NOMO-1 treated with DMSO at 0.1 percent for 48 hours (cell line): ENCODE measurements at regions not wholly inside any gene's neighbourhood (a gene's known extent, or its start where the extent isn't known, plus 50 kb on each side); places are given as distances from the start of the nearest gene placed in this dataset.
"Not testable (repeated sequence)": the region's sequence is repeated elsewhere in the genome, so short reads cannot be mapped to it uniquely, and the experiment has no call there.

Source experiments
- DNase-seq: peaks from one replicate; lab custom pipeline; 2025; ENCODE audit not compliant: unreplicated experiment; lab: John Stamatoyannopoulos, UW

DNA sequence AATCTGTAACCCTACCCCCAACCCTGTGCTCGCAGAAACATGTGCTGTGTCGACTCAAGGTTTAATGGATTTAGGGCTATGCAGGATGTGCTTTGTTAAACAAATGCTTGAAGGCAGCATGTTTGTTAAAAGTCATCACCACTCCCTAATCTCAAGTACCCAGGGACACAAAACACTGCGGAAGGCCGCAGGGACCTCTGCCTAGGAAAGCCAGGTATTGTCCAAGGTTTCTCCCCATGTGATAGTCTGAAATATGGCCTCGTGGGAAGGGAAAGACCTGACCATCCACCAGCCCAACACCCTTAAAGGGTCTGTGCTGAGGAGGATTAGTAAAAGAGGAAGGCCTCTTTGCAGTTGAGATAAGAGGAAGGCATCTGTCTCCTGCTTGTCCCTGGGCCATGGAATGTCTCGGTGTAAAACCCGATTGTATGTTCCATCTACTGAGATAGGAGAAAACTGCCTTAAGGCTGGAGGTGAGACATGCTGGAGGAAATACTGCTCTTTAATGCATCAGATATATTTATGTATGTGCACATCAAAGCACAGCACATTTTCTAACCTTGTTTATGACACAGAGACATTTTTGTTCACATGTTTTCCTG is 94.4 kb downstream of the LSM3 start:
- DNase-seq = not testable (repeated sequence)

DNA sequence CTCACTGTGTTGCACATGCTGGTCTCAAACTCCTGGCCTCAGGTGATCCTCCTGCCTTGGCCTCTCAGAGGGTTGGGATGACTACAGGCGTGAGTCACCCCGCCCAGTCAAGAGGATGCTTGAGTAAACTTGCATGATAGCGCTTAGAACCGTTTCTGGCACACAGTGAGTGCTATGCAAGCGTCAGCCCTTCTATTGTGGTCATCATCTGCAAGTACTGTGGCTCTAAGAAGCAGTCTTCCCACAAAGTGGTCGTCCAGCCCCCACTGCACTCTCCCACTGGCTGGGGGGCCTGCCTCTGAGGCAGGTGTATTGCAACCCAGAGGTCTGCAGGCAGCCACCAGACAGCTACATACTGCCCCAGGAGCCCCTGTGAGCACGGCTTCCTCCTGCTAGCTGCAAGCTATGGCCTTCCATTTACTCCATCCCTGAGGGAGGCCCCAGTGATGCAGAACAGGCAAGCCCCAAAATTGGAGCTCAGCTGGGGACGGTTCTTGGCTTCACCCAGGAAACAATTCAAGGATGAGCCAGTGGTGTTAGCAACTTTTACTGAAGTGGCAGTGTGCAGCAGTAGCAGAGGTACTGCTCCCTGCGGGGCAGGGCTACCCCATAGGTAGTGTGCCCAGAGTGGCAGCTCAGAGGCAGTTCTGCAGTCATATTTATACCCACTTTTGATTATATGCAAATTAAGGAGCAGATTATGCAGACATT is 95.4 kb downstream of the LSM3 start:
- DNase-seq = no peak

DNA sequence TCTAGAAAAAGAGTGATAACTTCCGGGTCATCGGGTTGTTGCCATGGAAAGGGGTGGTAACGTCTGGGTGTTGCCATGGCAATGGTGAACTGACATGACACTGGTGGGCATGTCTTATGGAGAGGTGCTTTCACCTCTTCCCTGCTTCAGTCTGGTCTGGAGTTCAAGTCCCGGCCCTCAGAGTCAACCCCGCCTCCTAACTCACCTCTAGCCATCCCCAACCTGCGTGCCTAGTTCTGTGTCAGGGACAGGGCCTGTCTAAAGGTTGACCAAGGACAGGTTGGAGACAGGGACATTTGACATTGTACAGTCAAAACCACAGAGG is 96.0 kb downstream of the LSM3 start:
- no peak for DNase-seq

DNA sequence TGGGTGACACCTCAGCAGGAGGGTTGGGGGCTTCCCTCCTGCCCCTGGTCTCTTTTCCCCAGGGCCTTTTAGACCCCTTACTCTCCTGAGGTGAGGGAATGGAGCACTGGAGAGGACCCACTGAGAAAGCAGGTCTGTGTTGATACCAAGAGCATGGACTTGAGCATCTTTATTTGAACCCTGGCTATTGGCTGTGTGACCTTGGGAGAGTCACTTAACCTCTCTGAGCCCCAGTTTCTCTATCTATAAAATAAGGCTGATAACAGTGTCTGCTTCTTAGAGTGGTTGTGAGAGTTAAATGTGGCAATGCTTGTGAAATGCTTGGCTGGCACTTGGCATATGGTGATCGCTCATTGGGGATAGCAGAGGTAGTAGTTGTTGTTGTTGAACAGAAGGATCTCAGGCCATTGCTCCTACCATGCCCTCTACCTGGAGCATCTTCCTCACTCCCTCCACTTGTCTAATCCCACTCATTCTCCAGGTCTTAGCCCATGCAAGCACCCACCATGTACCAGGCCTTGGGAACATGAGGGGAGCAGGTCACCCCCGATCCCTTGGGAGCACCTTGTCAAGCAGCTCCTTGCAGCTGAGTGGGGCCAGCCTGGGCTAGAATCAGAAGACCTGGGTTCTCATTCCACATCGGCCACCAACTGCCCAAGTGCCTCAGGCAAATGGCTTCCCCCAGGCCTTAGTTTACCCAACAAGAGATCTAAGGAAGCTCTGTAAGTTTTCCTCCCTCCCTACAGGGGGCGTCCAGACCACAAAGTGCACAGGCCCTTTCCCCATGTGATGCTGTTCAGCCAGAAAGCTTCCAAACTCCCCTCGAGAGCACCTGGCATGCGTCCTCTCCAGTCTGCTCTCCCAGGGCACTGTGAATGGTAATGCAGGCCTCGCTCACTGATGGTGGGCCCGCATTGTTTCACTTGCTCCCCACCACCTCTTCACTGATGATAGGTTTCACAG is 96.7 kb downstream of the LSM3 start:
- DNase-seq = no peak

DNA sequence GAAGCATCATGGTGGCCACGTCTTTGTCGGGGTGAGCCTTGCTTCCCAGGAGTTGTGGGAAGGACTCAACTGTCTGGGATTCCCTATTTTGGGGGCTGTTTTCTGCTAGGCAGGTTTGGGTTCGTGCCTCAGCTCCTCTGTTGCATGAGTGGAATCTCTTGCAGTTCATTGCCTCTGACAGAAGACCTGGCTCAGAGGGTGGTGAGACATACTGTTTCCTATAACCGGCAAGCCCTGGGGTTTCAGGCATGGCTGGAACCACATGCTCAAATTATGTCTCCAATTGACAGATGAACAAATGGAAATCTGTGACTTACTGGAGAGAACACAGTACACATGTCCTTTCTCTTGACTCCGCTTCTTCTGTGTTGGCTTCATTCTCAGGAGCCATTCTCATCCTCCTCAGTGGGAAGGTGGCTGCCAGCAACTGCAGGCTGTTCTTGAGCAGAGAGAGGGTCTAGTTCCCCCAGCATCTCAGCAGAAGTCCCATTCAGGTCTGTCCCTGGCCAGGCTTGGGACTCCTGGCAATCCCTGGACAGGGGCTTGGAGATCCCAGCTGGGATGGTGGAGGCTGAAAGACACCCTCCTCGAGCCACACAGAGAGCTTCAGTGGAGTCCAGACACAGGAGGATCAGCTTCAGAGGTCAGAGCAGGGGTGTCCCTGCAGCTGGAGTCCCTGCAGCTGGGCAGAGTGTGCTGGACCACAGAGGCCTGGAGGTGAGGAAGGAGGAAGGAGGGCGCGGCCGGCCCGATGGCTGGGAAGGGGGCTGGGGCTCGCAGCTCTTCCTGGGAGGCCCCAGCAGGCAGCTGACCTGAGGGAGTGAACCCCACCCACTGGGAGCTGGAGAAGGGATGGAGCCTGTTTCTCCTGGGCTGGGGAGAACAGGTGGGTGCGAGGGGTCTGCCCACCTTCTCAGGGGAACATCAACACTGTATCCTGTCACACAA is 97.6 kb downstream of the LSM3 start:
- no peak for DNase-seq

DNA sequence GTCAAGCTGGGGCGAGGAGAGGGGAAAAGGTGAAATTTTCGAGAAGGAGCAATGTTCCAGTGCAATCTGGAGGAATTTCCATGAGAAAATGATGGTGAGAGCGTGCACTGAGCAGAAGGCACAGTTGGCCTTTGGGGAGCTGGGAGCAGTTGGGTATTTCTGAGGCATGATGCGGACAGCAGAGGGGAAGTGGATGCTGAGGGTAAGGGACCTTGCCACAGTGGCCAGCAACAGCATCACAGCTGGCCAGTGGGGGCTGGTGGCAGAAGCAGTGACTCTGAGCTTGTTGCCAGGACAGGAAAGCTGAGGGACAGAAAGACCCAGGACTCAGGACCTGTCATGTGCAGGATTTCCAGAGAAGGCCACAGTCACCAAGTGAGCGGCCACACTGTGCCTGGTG is 98.9 kb downstream of the LSM3 start:
- no peak for DNase-seq

DNA sequence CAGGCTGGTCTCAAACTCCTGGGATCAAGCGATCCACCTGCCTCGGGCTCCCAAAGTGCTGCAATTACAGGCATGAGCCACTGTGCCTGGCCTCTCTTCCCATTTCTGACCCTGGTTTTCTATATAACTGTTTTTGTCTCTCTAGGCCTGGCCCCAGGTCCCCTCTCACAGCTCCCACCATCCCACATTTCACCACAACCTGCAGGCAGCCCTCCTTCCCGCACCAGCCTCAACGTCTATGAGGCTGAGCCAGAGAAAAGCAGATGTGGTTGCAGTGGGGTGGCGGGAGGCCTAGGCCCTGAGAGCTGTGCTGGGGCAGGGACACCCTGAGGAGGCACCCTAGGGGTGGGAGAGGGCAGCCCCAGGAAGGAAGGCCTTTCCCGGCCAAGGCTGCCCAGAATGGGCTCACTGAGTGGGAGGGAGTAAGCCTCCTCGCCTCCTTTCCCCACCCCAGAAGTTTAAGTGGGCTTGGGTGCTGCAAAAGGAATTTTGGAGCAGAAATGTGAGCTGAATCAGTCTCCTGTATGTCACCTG is 99.7 kb downstream of the LSM3 start:
- no peak for DNase-seq

DNA sequence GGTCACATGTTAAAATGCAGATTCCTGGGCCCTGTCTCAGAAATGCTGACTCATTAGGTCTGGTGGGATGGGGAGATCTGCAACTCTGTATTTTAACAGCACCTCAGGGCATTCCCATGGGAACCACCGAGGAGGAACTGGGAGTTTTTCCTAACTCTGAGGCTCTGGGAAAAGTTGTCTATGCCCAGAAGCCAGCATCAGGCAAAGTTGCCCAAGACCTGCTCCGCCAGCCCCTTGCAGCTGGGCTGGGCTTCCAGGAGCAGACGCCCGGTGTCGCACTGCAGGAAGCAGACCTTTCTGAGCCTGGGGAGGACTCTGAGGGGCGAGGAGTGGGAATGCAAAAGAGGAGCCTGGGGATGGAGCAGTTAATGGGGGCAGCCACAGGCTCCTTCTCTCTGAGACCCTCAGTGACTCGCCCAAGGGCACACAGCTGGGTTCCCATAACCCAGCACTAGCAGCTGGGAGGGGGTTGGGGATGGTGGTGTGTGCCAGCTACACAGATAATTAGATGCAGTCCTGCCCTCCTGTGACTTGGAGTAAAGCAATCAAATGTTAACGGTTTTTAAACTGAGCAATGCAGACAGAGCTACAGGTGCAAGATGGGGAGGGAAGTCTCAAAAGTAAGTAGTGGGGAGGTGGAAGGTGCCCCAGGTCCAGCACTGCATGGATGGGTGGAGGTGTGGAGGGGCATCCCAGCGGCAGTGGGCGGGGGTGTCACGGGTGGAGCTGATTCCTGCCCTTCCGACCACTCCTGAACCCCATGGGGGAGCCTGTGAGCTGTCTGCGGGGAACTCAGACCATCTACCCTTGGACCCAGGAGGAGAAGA is 100.4 kb downstream of the LSM3 start:
- no peak for DNase-seq

DNA sequence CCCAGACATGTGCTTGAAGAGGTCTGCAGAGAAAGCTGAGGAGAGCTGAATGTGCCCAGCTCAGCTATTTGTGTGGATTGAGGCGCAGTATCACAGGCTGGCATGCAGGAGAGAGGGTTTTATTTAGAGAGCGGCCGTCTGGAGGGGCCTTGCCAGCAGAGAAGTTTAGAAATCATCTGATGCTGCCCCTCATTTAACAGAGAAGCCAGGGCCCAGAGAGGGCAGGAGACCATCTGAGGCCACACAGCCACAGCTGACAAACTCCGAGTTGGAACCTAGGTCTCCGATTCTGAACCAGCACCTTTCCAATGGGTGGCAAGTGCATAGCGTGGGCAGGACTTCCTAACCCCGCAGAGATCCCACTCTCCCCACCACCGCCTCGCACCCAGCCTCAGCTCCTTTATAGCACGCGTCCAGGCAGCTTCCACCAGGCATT is 101.0 kb downstream of the LSM3 start:
- no peak for DNase-seq

DNA sequence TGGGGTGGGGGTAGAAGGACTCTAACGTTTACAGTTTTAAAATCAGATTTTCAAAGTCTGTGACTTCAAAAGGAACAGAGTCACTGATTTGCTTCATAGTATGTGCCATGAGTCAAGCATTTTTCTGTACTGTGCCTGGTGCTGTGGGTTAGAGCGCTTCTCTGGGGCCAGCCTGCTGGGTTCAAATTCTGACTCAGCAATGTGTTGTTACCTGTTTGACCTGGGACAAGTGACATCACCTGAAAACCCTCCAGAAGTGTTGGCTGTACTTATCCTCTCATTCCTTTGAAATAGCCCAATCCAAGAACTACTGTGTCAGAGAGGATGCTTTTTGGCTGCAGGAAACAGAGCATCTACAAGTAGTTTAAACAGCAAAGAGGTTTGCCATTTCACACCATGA is 101.7 kb downstream of the LSM3 start:
- no peak for DNase-seq

DNA sequence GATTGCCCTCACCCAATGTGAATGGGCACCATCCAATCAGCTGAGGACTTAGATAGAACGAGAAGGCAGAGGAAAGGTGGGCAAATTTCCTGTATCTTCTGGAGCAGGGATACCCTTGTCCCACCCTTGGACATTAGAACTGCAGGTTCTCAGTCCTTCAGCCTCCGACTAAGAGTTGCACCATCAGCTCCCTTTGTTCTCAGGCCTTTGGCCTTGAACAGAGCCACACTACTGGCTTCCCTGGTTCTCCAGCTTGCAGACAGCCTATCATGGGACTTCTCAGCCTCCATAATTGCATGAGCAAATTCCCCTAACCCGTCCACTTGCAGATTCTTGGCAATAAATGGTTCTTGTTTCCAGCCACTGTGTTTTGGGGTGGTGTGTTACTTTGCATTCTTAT is 102.4 kb downstream of the LSM3 start:
- no peak for DNase-seq

DNA sequence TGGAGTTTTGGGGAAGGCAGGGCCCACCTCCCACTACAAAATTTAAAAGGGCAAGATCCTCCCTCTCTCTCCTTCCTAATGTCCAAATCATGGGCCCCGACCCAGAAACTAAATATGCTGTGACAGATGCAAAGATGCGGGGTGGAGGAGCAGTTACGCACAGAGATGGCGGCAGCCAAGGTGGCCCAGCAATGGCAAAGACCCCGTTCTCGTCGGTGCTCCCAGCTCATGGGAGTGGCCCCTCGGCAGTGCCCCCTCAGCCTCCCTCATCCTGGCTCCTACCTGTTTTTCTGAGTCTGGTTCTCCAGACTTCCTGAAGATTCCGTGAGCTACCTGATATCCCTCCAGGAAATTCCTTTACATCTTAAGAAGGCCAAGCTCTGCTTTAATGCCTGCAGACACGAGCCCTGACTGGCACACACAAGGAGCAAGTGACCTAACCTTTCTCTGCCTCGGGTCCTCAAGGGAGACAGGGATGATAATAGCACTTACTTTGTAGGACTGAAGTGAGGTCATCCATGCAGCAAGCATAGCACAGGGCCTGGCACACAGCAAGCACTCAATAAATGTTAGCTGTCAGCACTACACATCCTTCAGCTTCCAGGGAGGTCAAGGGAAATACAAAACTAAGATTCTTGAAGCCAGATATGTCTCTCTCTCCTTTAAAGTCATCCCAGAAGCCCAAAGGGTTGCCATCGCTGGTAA is 103.5 kb downstream of the LSM3 start:
- no peak for DNase-seq

DNA sequence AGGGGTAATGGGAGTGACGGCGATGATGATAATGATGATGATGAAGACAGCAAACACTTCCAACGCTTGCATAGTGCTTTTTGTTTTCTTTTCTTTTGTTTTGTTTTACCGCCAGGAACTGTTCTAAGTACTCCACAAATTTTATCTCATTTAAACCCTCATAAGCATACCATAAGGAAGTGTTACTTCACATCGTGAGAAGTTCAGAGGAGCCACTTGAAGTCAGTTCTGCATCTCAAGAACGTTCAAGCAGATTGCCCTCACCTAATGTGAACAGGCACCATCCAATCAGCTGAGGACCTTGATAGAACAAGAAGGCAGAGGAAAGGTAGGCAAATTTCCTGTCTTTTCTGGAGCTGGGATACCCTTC is 104.1 kb downstream of the LSM3 start:
- no peak for DNase-seq

DNA sequence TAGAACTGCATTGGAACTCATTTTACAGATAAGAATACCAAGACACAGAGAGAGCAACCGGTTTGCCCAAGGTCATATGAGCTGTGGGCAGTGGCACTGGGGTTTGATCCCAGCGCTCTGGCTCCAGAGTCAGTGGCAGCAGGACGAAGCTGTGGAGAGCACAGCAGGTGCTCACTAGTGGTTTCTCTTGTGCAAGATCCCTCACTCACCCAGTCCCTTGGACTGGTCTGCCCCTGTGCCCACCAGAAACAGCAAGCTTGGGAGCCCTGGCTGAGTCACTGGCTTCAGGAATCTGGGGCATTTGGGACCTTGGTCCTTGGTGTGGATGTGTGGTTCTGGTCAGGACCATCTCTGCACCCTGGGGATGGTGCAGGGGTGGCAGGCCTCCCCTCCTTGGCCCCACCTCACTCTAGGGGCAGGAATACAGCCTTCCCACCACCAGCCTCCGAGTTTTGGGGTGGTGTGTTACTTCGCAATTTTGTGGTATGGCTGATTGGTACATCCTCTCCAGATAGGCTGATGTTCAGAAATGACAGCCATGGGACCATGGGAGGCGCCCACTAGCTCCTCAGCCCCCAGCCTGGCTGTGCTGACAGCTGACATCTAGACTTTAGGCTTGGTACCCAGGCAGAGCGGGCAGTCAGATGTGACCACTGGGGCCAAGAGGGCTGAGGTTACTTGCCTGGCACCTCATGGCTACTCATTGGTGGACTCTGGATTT is 104.6 kb downstream of the LSM3 start:
- DNase-seq = no peak

DNA sequence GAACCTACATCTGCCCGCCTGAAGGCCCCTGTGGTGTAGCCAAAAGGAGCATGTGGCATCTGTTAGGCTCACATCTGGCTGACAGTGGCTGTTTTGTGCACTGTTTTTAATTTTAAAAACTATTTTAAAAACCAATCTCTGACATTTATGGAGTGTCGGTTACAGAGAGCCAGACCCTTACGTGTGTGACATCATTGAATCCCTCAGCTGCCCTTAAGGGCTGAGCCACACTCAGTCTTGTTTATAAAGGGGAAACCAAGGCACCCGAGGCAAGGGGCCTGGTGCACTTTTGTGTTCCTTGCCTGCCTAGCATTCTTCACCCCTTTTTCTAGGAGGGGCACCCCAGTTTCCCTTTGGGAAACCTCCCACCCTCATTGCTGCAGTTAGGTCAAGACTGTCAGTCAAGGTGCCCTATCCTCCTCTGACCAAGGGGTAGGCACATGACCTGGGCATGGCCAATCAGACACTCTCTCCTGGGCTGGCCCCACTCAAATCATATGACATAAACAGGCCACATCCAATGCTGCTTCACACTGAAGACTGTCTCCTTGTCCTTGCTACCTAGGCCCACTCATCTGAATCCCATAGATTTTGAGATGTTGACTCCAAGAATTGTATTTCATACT is 105.3 kb downstream of the LSM3 start:
- DNase-seq = no peak

DNA sequence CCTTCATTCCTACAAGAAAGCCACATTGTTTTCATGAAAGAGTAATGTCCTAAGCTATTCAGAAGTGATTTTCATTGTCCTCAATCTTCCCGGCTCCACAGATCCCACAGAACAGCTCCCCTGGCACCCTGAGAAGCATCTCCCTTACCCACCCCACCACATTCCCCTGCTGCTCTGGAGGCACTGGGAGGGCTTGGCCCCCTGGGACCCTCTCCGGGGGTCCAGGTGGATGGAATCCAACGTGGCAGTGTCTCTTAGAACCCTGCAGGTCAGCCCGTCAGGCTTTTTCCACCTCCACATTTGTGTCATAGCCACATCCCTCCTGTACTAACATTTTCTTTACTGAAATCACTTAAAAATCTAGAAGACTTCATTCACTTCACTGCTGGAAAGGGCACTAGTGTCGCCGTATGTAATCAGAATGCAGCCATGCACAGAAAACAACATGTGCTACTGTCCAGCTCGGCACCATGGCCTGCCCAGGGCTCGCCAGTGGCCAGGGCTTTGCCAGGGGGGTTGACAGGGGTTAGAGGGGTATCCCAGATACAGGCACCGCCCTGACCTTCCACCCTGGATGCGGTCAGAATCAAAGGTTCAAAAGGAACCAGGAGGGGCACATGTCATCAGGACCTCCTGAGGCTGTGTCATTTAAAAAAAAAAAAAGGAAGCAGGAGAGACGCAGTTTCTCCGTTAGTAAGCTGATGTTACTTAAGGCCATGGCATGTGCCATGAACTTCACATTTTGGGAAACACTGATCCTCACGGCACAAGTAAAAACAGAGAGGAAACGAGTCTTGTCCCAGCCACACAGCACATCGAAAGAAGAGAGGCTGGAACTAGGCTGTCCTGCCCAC is 106.3 kb downstream of the LSM3 start:
- DNase-seq = no peak

DNA sequence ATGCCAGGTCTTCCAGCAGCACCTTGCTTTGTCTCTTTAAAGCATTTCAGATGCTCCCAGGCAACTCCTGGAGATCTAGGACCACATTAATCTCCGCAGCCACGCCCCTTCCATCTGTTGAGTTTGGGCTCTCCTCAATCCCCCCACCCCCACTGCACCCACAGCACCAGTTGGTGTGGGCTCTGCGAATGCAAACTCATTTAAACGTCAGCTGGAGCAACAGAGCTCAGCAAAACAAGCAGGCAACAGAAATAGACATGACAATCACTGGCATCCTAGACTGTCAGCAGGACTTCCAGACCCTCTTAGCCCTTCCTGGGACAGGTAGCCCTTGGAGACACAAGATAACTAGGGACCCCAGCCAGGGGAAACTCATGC is 106.9 kb downstream of the LSM3 start:
- no peak for DNase-seq
